Stimulated activated CD8-positive, alpha-beta memory T cell treated with anti-CD3 and anti-CD28 coated beads, Interleukin-7, amount 100 ng/mL, for 48 hours (primary cell): ENCODE measurements at regions not wholly inside any gene's neighbourhood (a gene's known extent, or its start where the extent isn't known, plus 50 kb on each side); places are given as distances from the start of the nearest gene placed in this dataset.

Experiments
- DNase-seq, 2 donors: peaks; one replicate each; pipeline ENCODE4 v3.0.0-alpha.2; 2020; ENCODE audit warnings: low read depth in 1 of 2; ENCODE audit errors: extremely low read depth in 1 of 2

GRCh38 chr14:61139006-61139599 is 142.0 kb downstream of the TMEM30B start:
- DNase-seq = no peak

- DNase-seq = no peak
These were observed 148.2 kb downstream of the TMEM30B start for GRCh38 chr14:61132894-61133293.

DNA sequence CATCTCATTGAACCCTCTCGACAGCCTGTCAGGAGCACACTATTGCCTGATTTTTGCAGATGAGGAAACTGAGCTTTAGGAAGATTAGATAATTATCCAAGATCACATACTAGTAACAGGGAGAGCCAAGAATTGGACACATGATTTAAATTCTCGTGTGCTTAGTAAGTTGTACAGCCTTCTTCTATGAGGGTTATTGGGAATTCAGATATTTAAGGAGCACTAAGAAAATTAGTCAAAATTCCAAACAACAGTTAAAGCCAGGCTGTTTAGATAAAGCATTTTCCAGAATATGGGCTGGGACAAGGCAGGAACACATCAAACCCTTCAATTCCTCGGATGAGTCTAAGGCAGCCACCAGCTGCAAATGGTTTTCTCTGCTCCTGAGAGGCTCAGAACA is 148.8 kb downstream of the TMEM30B start:
- no peak for DNase-seq

- no peak for DNase-seq
These were observed 149.6 kb downstream of the SLC38A6 start for GRCh38 chr14:61130512-61131260.

- DNase-seq = no peak
These were observed 148.2 kb downstream of the SLC38A6 start for GRCh38 chr14:61129168-61129745.

- no peak for DNase-seq
These were observed 147.5 kb downstream of the SLC38A6 start for GRCh38 chr14:61128382-61129167.

GRCh38 chr14:61126603-61127498 is 145.8 kb downstream of the SLC38A6 start:
- DNase-seq = no peak

DNA sequence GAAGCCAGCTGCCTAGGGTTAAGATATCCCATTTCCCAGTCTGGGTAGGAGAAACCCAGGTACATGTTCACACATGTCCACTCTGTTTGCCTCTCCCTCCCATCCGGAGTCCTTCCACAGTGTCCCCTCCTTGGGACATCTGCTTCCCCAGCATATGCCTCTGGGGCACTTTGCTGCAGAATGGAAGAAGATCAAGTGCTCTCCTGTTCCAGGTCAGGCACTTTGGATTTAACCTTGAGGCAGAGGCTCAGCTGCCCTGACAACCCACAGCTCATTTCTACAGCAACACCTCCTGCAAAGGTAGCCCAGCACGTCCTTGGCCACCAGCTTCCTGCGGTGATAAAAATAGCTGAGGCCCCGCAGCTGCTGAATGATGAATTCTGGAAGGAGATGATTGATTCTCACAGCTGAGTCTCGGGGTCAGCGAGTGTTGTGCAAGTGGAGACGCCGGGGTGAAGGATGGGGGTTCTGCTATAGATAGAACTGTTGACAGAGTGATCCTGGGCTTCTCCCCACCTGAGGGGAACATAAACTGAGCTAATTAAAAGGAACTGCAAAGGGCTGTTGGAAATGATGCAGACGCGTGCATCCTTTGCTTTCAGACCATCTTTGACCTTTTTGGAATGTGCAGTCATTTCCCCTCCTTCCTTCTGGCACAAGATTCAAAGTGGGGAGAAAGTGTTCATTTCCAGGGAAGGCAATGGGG is 145.0 kb downstream of the SLC38A6 start:
- no peak for DNase-seq

DNA sequence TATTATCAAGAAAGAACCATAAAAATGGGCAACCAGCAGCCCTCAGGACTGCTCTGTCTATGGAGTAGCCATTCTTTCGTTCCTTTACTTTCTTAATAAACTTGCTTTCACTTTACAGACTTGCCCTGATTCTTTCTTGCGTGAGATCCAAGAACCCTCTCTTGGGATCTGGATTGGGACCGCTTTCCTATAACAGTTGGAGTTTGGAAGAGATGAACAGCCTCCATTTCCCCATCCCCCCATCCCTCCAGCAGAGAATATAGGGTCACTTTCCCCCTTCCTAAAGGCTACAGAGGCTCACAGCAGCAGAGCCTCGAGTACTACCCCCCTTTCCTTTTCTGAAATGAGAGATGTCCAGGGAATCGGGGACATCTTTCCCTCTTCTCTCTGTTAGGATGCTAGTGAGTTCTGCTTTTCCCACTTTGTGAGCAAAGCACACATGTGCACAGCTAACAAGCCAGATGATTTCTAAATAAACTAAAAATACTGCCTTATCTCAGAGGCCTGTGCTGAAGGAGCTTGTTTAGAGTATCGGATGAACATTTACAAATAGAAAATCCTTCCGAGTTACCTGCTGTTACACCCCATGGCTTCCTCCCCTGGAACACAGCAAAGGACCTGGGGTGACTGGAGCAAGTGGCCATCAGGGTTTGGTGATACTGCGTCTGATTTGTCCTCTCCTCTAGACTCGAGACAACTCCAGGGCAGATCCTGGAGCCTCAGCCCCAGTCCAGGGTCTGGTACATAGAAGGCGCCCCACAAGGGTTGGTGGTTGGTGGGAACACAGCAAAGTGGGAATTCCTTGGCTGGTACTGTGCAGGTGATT is 144.2 kb downstream of the SLC38A6 start:
- DNase-seq = no peak

DNA sequence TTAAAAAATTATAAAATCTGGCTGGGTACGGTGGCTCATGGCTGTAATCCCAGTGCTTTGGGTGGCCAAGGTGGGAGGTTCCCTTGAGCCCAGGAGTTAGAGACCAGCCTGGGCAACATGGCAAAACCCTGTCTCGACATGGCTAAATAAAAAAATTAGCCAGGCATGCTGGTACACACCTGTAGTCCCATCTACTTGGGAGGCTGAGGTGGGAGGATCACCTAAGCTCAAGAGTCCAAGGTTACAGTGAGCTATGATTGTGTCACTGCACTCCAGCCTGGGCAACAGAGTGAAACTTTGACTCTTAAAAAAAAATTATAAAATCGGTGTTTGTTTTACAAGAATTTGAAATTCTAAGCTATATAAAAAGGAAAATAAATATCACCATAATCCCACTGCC is 141.8 kb downstream of the SLC38A6 start:
- DNase-seq = no peak

DNA sequence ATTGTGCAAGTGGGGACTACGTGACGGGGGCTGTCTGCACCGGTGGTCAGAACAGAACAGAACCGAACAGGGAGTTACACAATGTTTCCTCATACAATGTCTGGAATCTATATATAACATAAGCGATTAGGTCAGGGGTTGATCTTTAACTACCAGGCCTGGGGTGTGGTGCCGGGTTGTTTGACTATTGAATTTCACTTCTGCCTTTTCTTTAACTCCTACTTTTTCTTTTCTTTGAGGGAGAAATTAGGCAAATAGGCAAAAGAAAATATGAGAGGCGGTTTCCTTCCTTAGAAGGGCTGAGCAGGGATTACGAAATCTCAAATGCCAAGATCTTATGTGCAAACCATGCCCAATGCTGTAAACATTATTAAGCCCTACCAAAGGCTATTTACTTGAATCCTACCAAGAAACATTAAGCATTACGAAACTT is 140.3 kb downstream of the SLC38A6 start:
- DNase-seq = no peak

DNA sequence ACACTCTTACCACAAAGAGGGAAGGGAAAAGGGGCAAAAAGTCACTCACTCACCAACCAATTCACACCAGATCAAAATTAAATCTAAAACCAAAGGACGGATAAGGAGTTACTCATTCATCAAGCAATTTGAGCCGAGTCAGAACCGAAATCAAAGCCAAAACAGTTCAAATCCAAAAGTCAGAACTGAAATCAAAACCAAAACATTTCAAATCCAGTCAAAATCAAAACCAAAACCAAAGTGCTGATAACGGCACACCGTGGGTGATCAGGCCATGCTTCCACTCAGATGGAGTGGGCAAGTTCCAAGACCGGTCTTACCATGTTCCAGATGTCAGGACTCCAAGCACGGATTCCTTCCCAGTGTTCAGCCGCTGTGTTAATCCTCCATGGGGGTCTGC is 139.5 kb downstream of the SLC38A6 start:
- no peak for DNase-seq

DNA sequence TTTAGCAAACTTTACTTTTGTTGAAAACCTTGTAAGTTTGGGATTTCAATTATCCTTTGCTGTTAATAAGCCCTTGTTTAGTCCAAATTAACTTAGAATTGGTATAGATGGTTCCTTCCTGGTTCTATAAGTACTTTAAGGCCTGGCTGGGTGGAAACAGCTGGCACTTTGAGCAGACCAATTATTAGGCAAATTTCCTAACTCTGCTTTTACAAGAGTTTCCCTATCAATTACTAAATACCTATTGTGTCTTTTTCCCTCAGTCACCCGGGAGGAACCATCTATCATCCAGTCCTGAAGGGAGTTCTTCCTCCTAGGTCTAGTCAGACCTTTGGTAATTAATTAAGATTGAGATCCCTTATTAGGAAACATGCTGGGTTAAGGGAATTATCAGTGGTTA is 138.0 kb downstream of the SLC38A6 start:
- DNase-seq = no peak

GRCh38 chr14:61116369-61116768 is 135.3 kb downstream of the SLC38A6 start:
- DNase-seq = no peak

GRCh38 chr14:61113561-61114225 is 132.6 kb downstream of the SLC38A6 start:
- no peak for DNase-seq

GRCh38 chr14:61112506-61112905 is 131.5 kb downstream of the SLC38A6 start:
- no peak for DNase-seq

DNA sequence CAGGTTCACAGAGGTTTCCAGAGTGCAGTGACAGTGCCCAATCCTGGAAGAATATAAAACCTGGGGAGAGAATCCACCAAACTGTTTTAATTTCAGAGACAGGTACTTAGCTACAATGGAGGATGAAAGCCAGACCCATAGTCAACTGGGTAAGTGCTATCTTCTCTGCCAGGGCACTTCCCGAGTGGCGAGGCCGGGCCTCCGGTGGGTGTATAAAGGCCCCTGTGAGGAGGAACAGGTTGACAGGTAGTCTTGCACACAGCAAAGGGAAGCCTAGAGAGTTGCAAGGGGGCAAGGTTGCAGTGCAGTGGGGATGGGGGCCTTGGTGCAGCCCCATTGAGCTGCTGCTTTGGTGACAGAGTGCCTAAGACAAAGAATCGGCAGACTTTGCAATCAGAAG is 130.7 kb downstream of the SLC38A6 start:
- DNase-seq = no peak

- DNase-seq = no peak
These were observed 130.2 kb downstream of the SLC38A6 start for GRCh38 chr14:61111209-61111665.
